LNCAP (cell line): ENCODE measurements at regions not wholly inside any gene's neighbourhood (a gene's known extent, or its start where the extent isn't known, plus 50 kb on each side); places are given as distances from the start of the nearest gene placed in this dataset.

Source experiments
- TF ChIP-seq, protein P1 (sequence below): fragments of 450-650 bp; IDR thresholded peaks from 2 replicates; pipeline ENCODE4 v1.5.1; 2017; ENCODE audit warnings: mild to moderate bottlenecking

DNA sequence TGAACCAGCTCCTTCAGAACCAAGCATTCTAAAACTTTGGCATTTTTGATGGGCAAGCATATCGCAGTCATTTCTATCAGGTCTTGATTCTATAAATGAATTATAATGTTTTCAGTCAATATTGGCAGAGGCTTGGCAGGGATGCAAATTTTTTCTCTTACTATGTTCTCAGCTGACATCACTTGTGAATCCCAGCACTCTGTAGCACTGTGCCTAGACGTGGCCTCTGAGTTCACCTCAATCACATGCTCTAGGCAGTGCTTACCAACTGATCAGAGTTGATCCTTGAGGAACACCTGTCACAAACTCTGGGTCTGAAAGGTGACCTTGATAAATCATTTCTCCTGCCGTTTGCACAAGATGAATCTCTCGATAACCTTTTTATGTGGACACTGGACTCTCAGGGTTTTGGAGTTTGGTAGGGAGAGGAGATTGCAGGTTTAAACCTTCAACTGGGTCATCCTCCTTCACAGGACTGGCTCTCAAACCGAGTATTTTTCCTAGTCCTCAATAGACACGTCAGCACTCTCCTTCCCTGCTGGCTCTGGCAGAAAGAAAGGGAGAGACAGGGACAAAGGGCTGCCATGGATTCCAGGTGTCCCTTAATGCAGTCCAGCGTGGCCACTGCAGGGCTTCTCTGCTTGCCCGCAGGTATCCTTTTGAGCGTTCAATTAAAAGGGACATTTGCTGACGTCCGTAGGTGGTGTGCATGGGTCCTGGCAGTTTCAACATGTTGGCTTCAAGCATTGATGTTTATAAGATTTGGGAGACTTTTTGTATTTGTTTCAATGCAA is 222.3 kb upstream of the CMC1 start:
- TF ChIP-seq, protein P1, sequence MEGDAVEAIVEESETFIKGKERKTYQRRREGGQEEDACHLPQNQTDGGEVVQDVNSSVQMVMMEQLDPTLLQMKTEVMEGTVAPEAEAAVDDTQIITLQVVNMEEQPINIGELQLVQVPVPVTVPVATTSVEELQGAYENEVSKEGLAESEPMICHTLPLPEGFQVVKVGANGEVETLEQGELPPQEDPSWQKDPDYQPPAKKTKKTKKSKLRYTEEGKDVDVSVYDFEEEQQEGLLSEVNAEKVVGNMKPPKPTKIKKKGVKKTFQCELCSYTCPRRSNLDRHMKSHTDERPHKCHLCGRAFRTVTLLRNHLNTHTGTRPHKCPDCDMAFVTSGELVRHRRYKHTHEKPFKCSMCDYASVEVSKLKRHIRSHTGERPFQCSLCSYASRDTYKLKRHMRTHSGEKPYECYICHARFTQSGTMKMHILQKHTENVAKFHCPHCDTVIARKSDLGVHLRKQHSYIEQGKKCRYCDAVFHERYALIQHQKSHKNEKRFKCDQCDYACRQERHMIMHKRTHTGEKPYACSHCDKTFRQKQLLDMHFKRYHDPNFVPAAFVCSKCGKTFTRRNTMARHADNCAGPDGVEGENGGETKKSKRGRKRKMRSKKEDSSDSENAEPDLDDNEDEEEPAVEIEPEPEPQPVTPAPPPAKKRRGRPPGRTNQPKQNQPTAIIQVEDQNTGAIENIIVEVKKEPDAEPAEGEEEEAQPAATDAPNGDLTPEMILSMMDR, result no peak

DNA sequence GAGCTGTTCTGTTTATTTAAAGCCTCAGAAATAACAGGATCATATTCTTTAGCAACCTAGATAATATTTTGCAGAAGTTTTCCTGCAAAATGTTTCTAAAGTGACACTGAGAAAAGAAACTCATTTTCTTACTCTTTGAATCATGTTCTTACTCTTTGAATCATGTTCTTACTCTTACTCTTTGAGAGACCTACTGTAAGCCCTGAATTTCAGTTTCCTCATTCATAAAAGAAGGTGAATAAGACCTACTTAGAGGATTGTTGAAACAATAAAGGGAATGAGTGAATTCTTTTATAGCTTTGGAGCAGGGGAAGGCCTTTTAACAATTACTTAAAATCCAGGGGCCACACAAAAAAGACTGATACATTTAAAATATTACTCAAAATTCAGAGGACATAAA is 221.7 kb upstream of the CMC1 start:
- TF ChIP-seq, protein P1, result no peak

DNA sequence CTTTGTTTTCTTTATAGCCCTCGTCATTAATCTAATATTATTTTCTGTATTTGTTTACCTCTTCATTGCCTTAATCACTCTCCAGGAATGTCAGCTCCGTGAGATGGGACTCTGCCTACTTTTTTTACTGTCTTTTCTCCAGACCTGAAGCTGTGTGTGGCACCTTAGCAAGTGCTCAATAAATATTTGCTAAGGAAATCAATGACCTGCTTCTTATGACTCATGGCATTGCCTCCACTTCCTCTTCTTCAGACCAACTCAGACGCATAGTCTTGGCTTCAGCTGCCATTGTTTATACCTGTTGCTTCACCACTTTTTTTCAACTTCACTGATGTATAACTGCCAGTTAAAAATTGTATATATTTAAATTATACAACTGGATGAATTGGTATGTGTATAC is 218.5 kb upstream of the CMC1 start:
- TF ChIP-seq, protein P1, result no peak

DNA sequence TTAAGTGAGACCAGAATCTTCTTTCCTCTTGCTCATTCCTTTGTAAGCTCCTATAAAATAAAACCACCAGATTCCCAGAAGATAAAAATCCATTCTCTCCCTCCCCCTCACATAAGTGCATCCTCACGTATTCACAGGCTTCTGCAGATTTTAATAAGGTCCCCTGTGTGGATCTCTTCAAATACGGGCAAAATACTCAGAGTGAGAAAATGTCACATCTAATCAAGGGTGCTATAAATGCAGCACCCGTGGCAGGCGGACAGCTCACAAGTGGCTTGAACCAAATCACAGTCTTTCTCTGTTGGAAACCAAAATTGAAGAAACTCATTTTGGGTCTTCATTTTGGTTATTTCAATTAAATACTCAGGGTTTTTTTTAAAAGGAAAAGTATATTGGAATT is 212.9 kb upstream of the CMC1 start:
- TF ChIP-seq, protein P1, result no peak

DNA sequence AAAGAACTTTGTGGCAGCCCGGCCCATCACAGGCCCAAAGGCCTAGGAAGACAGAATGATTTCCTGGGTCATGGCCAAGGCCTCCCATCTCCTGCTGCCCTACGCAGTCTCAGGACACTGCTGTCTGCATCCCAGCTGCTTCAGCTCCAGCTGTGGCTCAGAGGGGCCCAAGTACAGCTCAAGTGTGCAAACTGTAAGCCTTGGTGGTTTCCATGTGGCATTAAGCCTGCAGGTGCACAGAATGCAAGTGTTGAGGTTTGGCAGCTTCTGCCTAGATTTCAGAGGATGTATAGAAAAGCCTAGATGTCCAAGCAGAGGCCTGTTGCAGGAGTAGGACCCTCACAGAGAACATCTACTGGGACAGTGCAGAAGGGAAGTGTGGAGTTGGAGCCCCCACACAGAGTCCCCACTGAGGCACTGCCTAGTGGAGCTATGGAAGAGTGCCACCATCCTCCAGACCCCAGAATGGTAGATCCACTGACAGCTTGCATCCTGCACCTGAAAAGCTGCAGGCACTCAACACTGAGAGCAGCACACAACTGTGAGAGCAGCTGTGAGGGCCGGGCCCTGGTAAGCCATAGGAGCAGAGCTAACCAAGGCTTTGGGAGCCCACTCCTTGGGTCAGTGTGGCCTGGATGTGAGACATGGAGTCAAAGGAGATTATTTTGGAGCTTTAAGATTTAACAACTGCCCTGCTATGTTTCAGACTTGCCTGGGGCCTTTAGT is 208.2 kb upstream of the CMC1 start:
- TF ChIP-seq, protein P1, result no peak

DNA sequence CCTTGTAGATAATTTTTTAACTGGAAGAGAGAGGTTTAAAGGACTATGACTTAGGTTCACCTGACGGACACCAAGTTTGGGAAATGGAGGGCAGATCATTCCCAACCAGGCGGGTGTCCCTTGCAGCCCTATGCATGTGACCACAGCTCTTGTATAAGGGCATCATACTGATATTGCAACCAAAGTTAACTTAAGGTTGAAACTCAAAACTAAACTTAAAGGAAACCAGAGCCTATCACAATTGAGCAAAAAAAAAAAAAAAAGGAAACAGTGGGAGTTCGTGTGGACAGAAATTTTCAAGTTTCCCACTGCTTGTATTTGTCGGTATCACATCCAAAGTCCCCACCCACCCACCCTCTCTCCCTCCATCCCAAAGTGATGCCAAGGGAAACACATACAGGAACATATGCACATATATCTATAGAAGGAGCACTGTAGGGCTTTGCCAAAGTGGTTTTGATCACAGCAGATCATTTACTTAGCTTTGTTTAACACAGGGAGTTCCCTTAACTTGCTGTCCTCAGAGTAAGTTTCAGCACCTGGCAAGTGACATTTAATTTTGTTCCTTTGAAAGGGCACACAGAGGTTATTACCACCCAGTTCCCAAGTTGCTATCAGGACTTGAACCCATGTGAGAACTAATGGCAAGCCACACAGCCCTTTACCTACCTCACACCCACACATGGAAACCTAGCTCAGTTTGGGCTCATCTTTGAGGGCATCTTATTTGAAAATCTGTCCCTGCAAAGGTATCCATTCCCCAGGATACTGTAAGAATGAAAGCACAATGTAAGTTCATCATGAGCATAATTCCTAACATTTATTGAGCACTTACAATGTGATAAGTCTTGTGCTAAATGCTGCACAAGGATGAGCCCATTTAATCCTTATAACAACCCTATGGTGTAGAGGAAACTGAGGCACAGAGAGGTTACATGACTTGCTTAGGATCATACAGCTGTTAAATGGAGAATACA is 204.5 kb upstream of the CMC1 start:
- TF ChIP-seq, protein P1, result no peak

DNA sequence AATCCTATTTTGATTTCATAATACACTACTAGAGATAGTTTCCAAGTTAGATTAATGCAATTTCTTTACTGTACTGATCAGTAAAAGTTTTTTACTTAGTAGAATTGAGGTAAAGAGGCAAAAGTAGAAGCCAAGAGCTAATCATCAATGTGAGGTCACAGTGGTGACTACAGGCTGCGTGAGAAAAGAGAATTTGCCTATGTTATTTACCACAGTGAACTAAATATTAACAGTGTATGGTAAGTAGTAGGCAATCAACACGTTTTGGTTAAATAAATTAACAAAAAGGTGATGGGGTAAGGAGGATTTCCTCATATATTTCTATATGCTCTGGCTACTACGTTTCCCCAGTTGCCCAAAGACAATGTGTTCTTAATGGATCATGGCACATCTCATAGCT is 202.2 kb upstream of the CMC1 start:
- TF ChIP-seq, protein P1, result no peak
